GM21723 (cell line): ENCODE measurements at regions not wholly inside any gene's neighbourhood (a gene's known extent, or its start where the extent isn't known, plus 50 kb on each side); places are given as distances from the start of the nearest gene placed in this dataset.

Source experiments
- ATAC-seq: cut with Tn5 transposase; IDR thresholded peaks from one replicate; pipeline ENCODE4 v1.9.1; 2021; ENCODE audit warnings: mild to moderate bottlenecking, moderate library complexity; ENCODE audit not compliant: unreplicated experiment

DNA sequence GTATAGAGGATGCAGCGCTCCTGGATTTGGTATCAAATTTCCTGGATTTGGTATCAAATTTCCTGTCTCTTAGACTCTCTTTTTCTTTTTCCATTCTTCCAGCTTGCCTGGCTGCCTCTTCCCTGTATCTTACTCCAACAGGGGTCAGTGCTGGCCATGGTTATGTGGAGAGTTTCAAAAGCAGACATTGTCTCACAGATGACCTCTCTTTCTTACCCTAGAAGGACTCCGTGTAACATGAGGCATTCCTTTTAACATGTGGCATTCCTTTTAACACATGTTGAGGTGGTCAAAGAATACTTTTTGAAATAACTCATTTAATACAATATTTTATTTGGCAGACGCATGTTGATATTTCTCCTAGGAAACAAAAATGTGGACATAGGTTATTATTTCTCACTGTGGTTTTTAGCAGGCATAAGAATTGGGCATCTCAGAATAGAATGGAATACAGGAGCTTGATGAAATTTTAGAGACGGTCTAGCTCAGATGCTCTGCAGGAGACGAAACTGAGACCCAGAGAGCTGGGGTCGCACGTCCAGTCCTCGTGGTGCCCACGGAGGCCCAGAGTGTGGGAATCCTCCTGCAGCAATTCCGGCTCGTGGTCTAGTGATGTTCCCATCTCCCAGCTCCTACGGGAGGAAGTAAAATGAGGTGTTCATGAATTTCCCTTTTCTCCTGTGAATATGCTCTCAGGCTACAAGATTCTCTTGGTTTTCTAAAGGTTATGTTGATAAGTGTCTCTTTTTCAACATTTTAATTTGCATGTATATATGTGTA lies 59.6 kb upstream of the PITRM1 start:
- ATAC-seq, result no peak

DNA sequence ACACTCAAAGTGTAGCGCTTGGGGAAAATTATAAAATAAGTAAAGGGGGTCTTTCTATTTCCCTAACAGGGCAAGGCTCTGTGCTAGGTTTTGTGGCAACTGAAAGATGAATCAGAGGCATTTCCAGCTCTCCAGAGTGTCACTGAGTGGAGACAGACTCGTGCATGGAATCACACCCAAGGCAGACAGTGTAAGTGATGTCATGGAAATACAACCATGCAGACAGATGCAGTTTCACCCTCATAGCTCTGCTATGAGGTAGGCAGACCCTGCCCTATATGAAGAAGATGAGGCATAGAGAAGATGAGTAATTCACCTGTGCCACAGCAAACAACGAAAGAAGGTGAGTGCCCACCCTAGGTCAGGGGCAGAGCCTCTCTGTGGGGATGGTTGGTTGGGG lies 57.2 kb upstream of the PITRM1 start:
- no peak for ATAC-seq

DNA sequence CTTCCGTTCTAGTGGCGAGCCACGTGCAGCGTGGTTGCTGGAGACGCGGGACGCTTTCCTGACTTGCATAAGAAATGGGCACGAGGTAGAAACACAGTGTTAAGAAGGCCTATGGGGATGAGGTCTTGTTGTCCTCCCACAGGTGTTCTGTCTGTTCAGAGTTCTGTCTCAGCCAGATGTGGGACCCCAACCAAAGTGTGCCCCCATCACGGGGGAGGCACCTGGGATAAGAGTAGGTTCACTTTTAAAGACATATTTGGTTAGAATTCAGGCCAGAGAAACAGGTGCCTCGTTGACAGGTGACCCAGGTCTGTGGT lies 56.0 kb upstream of the PITRM1 start:
- no peak for ATAC-seq

DNA sequence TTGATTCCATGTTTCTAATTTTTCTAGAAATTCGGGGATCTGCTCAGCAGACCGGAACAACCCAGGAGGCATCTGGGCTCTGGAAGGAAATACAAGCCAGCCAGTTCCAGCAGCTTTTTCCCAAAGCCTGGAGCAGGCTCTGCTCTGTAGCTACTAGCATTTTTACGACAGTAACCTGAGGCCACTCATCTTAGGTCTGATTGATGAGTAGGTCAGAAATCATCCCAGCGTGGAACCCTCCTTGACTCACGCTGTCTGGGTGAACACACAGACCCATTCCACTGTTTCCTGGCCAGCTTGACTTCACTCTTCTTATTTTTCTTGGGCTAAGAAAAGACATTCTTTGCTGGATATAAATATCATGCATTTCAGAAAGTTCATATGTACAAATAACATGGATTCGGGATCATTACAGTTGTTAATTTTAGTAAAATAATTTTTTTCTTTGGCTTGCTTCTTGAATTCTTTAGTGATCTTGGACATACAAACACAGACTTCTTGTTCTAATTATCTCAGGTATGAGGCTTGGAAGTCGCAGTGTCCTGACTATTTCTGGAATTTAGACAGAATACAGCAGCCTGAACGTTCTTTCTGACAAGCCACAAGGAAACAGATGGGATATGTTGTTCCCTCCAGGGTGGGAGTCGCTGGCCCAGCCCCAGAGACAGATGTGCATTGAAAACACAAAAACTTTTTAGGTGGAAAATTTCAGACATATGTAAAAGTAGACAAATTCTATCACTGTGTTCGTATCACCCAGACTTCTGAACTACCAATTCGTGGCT lies 54.6 kb upstream of the PITRM1 start:
- no peak for ATAC-seq

DNA sequence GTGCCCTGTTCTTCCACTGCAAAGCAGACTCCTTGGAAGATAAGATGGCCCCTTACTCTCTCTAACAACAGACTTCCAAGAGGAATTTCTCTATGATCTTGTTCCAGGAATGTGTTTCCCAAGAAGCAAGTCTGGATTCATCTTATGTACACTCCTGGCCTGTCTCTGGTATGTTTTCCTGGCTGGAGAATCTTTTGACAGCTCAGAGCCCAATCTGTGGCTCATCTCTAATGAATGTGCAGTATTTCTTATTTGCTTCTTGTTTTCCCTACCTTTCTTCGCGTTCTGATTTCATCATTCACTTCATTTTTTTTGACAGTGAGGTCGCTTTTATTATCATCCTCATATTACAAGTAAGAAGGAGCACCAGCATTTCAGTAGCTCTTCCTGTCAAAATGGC lies 53.0 kb upstream of the PITRM1 start:
- no peak for ATAC-seq

DNA sequence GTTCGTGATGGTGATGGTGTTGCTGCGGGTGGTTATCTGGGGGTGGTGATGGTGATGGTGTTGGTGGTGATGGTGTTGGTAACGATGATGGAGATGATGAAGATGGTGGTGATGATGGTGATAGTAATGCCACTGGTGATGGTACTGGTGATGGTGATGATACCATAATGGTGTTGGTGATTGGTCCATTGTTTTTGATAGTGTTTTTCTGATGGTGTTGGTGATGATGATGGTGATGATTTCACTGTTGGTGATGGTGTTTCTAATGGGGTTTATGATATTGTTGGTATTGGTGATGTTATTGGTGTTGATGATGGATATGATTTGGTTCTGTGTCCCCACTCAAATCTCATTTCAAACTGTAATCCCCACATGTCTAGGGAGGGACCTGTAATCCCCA lies 51.7 kb upstream of the PITRM1 start:
- ATAC-seq, result no peak

DNA sequence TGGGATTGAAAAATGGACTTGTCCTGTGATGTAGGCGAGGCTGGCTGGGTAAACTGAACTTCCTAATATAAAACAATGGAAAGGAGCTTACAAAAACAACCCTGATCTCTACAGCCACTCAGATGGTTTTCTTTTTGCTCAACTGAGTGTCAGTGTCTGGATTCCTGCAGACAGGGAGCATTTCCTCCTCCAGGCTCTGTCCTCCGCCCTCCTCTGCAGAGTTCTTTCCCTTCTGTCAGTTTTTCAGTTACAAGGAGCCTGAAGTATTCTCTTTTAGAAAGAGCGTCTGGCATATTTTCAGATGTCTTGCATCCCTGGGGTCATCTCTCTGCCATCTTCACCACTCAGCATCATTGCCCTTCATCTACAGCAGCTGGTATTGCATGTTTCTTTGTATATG lies 50.0 kb upstream of the PITRM1 start:
- ATAC-seq, result no peak
